ENCODE measurements at regions not wholly inside any gene's neighbourhood (a gene's known extent, or its start where the extent isn't known, plus 50 kb on each side); places are given as distances from the start of the nearest gene placed in this dataset.

GRCh38 chr13:40476175-40476958 is 190.1 kb downstream of the FOXO1 start:
- no peak for ATAC-seq
- Histone ChIP-seq H3K36me3 (ENCODE audit: insufficient read depth) (no peaks in the 10 kb centered on the region), H3K4me3 (no peak overlapping the region), H3K27me3 (ENCODE audit: insufficient read depth) (no peaks in the 10 kb centered on the region), H3F3A (replicated peaks; ENCODE audit: low read depth) (no peaks in the 10 kb centered on the region), H4K20me1 (replicated peaks; ENCODE audit: insufficient read depth) (no peaks in the 10 kb centered on the region), H3K79me2 (replicated peaks; ENCODE audit: insufficient read depth) (no peaks in the 10 kb centered on the region), H3K9me2 (ENCODE audit: insufficient read depth) (no peaks in the 10 kb centered on the region), H2AFZ (no peak overlapping the region), H3K4me2 (no peak overlapping the region), H3K27ac (ENCODE audit: low read depth) (no peak overlapping the region), H3K4me1 (ENCODE audit: insufficient read depth) (peaks cover 13% of the 10 kb centered on the region)
- Mint-ChIP-seq H3K4me3 (no peak overlapping the region), H3K27me3 (ENCODE audit: insufficient read depth, low read depth, poor library complexity) (peaks cover 7% of the 10 kb centered on the region), H3K36me3 (ENCODE audit: low read depth) (peaks cover 2% of the 10 kb centered on the region; the same call in 2 of the 3 replicates), H3K9me3 (no peaks in the 10 kb centered on the region; the same call in 1 of the 3 replicates), H3K4me1 (peaks cover 34% of the 10 kb centered on the region), H3K27ac (peak overlapping the region; percentile 18; the same call in 1 of the 2 replicates)
- TF ChIP-seq JUNB (IDR thresholded peaks at IDR 0.05; ENCODE audit: unreplicated experiment): no peak
- TF ChIP-seq EZH2 (IDR thresholded peaks at IDR 0.05; ENCODE audit: low read depth, unreplicated experiment): no peak
- no peak for TF ChIP-seq ZNF114 (CRISPR knock-in tag; IDR thresholded peaks at IDR 0.05)
- no peak for TF ChIP-seq CTCF (conservative IDR thresholded peaks at IDR 0.05; ENCODE audit: low read depth in 2 of 2)
- no peak for TF ChIP-seq POLR2AphosphoS5 (IDR thresholded peaks at IDR 0.05; ENCODE audit: low read depth)
- DNase-seq (ENCODE audit: low spot score): no peak

GRCh38 chr13:40477623-40478608 is 188.5 kb downstream of the FOXO1 start:
- H3K4me3 ChIP-seq: no peak overlapping the region
- H3K4me1 ChIP-seq (ENCODE audit: insufficient read depth): peaks cover 13% of the 10 kb centered on the region
- Mint-ChIP-seq H3K9me3 (no peaks in the 10 kb centered on the region; the same call in 2 of the 3 replicates), H3K36me3 (ENCODE audit: low read depth) (no peaks in the 10 kb centered on the region), H3K4me1 (peaks cover 39% of the 10 kb centered on the region), H3K4me3 (no peak overlapping the region), H3K27ac (no peak overlapping the region; the same call in 1 of the 2 replicates), H3K27me3 (ENCODE audit: insufficient read depth, low read depth, poor library complexity) (peaks cover 10% of the 10 kb centered on the region)
- no peaks in the 10 kb centered on the region for H3K27me3 ChIP-seq (ENCODE audit: insufficient read depth)
- no peaks in the 10 kb centered on the region for H3F3A ChIP-seq (replicated peaks; ENCODE audit: low read depth)
- no peaks in the 10 kb centered on the region for H3K36me3 ChIP-seq (ENCODE audit: insufficient read depth)
- H3K4me2 ChIP-seq: no peak overlapping the region
- no peaks in the 10 kb centered on the region for H4K20me1 ChIP-seq (replicated peaks; ENCODE audit: insufficient read depth)
- H2AFZ ChIP-seq: no peak overlapping the region
- ATAC-seq: no peak
- no peaks in the 10 kb centered on the region for H3K9me2 ChIP-seq (ENCODE audit: insufficient read depth)
- no peaks in the 10 kb centered on the region for H3K79me2 ChIP-seq (replicated peaks; ENCODE audit: insufficient read depth)
- no peak for DNase-seq (ENCODE audit: low spot score)
- no peak overlapping the region; the same call in 1 of the 2 replicates for H3K27ac ChIP-seq (ENCODE audit: low read depth)
- no peak for TF ChIP-seq NANOG (IDR thresholded peaks at IDR 0.05; ENCODE audit: borderline replicate concordance)
- TF ChIP-seq ZNF462 (CRISPR knock-in tag; IDR thresholded peaks at IDR 0.05): no peak
- no peak for TF ChIP-seq POLR2AphosphoS5 (IDR thresholded peaks at IDR 0.05; ENCODE audit: low read depth)

Data from GM23338 (cell line).